ENCODE measurements at regions not wholly inside any gene's neighbourhood (a gene's known extent, or its start where the extent isn't known, plus 50 kb on each side); places are given as distances from the start of the nearest gene placed in this dataset.

DNA sequence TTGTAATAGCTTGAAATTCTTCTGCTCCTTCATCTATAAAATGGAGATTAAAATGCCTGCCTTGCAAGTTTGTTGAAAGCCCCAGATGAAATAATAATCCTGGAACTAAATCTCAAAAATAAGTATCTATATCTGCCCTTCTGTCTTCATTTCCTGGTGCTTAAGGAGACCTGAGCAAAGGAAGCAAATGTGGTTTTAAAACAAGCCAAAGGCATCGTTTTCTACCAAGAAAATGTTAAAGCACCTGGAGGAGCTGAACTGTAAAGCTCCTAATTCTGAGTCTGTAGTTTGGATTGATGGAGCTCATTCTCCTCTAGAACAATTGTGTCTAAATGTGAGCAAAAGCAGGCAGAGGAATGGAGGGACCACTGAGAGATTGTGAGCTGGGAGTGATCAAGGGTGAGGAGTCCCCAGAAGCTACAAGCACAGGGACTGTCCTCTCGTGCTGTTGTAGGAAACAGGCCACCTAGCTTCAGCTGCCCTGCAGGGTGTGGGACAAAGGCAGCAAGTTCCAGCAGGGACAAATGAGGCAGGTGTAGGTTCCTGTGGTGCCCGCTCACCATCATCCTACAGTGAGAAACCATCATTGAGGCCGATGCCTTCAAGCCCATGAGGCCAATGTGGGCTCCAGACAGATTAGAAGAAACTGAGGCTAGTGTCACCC lies 420.7 kb upstream of the TRIB2 start:
- TF ChIP-seq, protein P1, sequence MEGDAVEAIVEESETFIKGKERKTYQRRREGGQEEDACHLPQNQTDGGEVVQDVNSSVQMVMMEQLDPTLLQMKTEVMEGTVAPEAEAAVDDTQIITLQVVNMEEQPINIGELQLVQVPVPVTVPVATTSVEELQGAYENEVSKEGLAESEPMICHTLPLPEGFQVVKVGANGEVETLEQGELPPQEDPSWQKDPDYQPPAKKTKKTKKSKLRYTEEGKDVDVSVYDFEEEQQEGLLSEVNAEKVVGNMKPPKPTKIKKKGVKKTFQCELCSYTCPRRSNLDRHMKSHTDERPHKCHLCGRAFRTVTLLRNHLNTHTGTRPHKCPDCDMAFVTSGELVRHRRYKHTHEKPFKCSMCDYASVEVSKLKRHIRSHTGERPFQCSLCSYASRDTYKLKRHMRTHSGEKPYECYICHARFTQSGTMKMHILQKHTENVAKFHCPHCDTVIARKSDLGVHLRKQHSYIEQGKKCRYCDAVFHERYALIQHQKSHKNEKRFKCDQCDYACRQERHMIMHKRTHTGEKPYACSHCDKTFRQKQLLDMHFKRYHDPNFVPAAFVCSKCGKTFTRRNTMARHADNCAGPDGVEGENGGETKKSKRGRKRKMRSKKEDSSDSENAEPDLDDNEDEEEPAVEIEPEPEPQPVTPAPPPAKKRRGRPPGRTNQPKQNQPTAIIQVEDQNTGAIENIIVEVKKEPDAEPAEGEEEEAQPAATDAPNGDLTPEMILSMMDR (IDR thresholded peaks at IDR 0.05): no peak
- no peak for TF ChIP-seq POLR2A (IDR thresholded peaks at IDR 0.05)
